ENCODE measurements at regions not wholly inside any gene's neighbourhood (a gene's known extent, or its start where the extent isn't known, plus 50 kb on each side); places are given as distances from the start of the nearest gene placed in this dataset.
"Not testable (repeated sequence)": the region's sequence is repeated elsewhere in the genome, so short reads cannot be mapped to it uniquely, and the experiment has no call there.

DNA sequence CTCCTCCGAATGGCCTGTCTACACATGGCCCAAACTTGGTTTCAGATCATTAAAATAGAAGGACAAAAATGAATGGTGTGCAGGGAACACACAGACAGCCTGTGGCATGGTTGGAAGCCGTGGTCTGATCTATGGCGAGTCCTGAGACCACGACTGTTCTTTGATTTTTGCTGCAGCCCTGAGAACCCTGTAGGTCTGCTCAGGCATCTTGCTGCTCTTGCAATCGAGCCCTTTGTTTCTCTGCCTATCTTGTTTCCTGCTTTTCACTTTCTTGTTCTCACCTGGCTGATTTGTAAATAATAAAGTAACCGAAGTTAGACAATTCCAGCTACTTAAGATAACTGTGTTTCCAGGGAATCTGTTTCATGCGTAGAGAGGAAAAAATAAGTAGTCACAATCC, 54.1 kb upstream of the NBPF9 start:
- BruUV-seq (replicated peaks); H3K9me3 ChIP-seq (ENCODE audit: low read length); H3F3A ChIP-seq (ENCODE audit: low read length, unreplicated experiment); DNase-seq; H3K27me3 ChIP-seq (ENCODE audit: low read length); H4K20me1 ChIP-seq (ENCODE audit: low read length); CTCF ChIA-PET; ATAC-seq; H3K4me3 ChIP-seq (ENCODE audit: low read length); intact Hi-C loops (cut with micrococcal nuclease); H3K9ac ChIP-seq (ENCODE audit: low read length); H3K36me3 ChIP-seq (ENCODE audit: low read depth, low read length); H2AFZ ChIP-seq (ENCODE audit: low read length); POLR2A ChIA-PET (ENCODE audit: unreplicated experiment); H3K4me2 ChIP-seq (ENCODE audit: low read length); H3K79me2 ChIP-seq (ENCODE audit: low read length); H3K9me2 ChIP-seq (replicated peaks; ENCODE audit: low read length): not testable (repeated sequence)
- peak overlapping the region; percentile 78 for H3K27ac ChIP-seq (ENCODE audit: low read length)
- H3K4me1 ChIP-seq (ENCODE audit: insufficient read depth, low read length), result peaks cover 11% of the 10 kb centered on the region

GRCh38 chr1:149158308-149158707, 55.0 kb upstream of the NBPF9 start:
- H3K36me3 ChIP-seq (ENCODE audit: low read depth, low read length); H3K9me2 ChIP-seq (replicated peaks; ENCODE audit: low read length); BruUV-seq (replicated peaks); POLR2A ChIA-PET (ENCODE audit: unreplicated experiment); H3K9me3 ChIP-seq (ENCODE audit: low read length); H3K9ac ChIP-seq (ENCODE audit: low read length); H3K27me3 ChIP-seq (ENCODE audit: low read length); ATAC-seq; H2AFZ ChIP-seq (ENCODE audit: low read length); H3K4me3 ChIP-seq (ENCODE audit: low read length); intact Hi-C loops (cut with micrococcal nuclease); CTCF ChIA-PET; H3F3A ChIP-seq (ENCODE audit: low read length, unreplicated experiment); H4K20me1 ChIP-seq (ENCODE audit: low read length); H3K79me2 ChIP-seq (ENCODE audit: low read length): not testable (repeated sequence)
- peak overlapping the region; percentile 78 for H3K27ac ChIP-seq (ENCODE audit: low read length)
- peak overlapping the region; percentile 56; the same call in 1 of the 2 replicates for H3K4me2 ChIP-seq (ENCODE audit: low read length)
- H3K4me1 ChIP-seq (ENCODE audit: insufficient read depth, low read length), result peaks cover 11% of the 10 kb centered on the region
- DNase-seq, result peak; percentile 18

GRCh38 chr1:149163063-149163444, 59.7 kb upstream of the NBPF9 start:
- intact Hi-C loops (cut with micrococcal nuclease); H2AFZ ChIP-seq (ENCODE audit: low read length); H3K79me2 ChIP-seq (ENCODE audit: low read length); H3F3A ChIP-seq (ENCODE audit: low read length, unreplicated experiment); H3K27me3 ChIP-seq (ENCODE audit: low read length); H4K20me1 ChIP-seq (ENCODE audit: low read length); H3K9me2 ChIP-seq (replicated peaks; ENCODE audit: low read length); DNase-seq; BruUV-seq (replicated peaks); H3K4me2 ChIP-seq (ENCODE audit: low read length); H3K27ac ChIP-seq (ENCODE audit: low read length); H3K36me3 ChIP-seq (ENCODE audit: low read depth, low read length); POLR2A ChIA-PET (ENCODE audit: unreplicated experiment); H3K4me3 ChIP-seq (ENCODE audit: low read length); H3K9me3 ChIP-seq (ENCODE audit: low read length); CTCF ChIA-PET; H3K9ac ChIP-seq (ENCODE audit: low read length); H3K4me1 ChIP-seq (ENCODE audit: insufficient read depth, low read length): not testable (repeated sequence)
- ATAC-seq, result peak; percentile 86

DNA sequence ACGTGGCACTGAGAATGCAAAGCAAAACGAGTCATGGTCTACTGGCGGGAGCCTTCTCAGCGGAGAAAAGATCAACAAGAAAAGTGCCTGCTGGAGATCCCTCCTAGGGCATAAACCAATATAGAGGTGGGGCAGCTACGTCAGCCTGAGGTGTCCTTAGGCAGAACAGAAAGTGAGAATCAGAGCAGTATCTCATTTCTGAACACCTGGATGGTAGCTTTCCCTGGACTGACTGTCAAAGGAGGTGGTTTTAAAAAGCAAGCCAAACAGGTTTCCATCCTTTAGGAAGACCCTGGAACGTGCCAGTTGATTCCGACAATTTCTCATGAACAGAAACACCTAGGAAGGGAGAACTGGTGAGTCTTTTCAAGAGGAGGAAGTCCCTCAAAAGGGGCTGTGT, 71.4 kb upstream of the NBPF9 start:
- POLR2A ChIA-PET (ENCODE audit: unreplicated experiment); H3K36me3 ChIP-seq (ENCODE audit: low read depth, low read length); H3F3A ChIP-seq (ENCODE audit: low read length, unreplicated experiment); H3K9me2 ChIP-seq (replicated peaks; ENCODE audit: low read length); H3K4me1 ChIP-seq (ENCODE audit: insufficient read depth, low read length); ATAC-seq; CTCF ChIA-PET; BruUV-seq (replicated peaks); H3K79me2 ChIP-seq (ENCODE audit: low read length); H2AFZ ChIP-seq (ENCODE audit: low read length); intact Hi-C loops (cut with micrococcal nuclease); H4K20me1 ChIP-seq (ENCODE audit: low read length); H3K9me3 ChIP-seq (ENCODE audit: low read length); H3K27me3 ChIP-seq (ENCODE audit: low read length): not testable (repeated sequence)
- Histone ChIP-seq H3K9ac (ENCODE audit: low read length) (peak overlapping the region; percentile 35; the same call in 1 of the 2 replicates), H3K4me2 (ENCODE audit: low read length) (peak overlapping the region; percentile 74), H3K27ac (ENCODE audit: low read length) (peak overlapping the region; percentile 49), H3K4me3 (ENCODE audit: low read length) (peak overlapping the region; percentile 64)
- DNase-seq, result peak; percentile 56

GRCh38 chr1:149175812-149176211, 72.5 kb upstream of the NBPF9 start:
- H2AFZ ChIP-seq (ENCODE audit: low read length); intact Hi-C loops (cut with micrococcal nuclease); H3K27ac ChIP-seq (ENCODE audit: low read length); CTCF ChIA-PET; H3K27me3 ChIP-seq (ENCODE audit: low read length); H3K9me2 ChIP-seq (replicated peaks; ENCODE audit: low read length); H3F3A ChIP-seq (ENCODE audit: low read length, unreplicated experiment); H3K9ac ChIP-seq (ENCODE audit: low read length); ATAC-seq; H3K79me2 ChIP-seq (ENCODE audit: low read length); H4K20me1 ChIP-seq (ENCODE audit: low read length); DNase-seq; H3K9me3 ChIP-seq (ENCODE audit: low read length); H3K4me1 ChIP-seq (ENCODE audit: insufficient read depth, low read length); H3K36me3 ChIP-seq (ENCODE audit: low read depth, low read length); POLR2A ChIA-PET (ENCODE audit: unreplicated experiment); BruUV-seq (replicated peaks): not testable (repeated sequence)
- peak overlapping the region; percentile 53; the same call in 1 of the 2 replicates for H3K4me3 ChIP-seq (ENCODE audit: low read length)
- H3K4me2 ChIP-seq (ENCODE audit: low read length), result peak overlapping the region; percentile 46; the same call in 1 of the 2 replicates

DNA sequence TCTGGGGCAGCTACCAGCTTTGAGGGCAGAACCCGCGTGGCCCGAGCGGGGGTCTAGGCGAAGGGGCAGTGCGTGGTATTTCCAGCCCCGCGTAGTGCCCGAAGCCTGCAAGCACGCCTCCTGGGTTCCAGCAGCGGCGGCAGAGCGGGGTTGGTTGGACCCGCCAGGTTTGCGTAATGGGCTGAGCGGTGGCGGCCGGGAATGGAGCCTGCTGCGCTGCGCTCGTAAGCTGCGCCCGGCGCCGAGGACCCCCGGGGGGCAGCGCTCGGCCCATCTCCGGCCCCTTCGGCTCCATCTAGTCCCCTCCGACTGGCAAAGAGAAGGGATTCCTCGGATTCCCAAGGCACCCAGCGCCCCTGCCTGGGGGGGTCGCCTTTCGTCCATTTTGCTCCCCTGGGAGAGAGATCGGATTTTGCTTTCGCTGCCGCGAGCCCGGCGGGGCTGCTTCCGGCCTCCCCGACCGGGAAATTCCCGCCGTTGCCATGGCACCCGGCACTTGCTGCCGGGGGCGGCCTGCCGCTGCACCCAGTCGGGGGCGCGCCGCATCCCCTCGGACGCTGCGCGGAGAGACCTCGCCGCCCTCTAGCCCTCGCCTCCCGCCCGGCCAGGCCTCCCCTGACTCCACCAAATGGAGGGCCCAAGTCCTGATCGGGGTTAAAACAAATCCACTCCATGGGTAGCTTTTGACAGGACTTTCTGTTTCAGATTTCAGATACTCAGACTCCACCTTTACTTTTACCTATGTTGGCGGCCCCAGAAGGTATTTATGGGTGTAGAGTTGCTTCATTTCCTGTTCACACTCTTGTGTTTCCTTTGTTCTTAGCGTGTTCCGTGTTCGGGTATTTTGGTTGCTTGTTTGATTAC, 73.3 kb upstream of the NBPF9 start:
- peak overlapping the region; percentile 62 for H3K4me2 ChIP-seq (ENCODE audit: low read length)

More for the DNA sequence above, 73.3 kb upstream of the NBPF9 start:
- ATAC-seq; H4K20me1 ChIP-seq (ENCODE audit: low read length); H3K36me3 ChIP-seq (ENCODE audit: low read depth, low read length); CTCF ChIA-PET; H3K9me3 ChIP-seq (ENCODE audit: low read length); H3K4me1 ChIP-seq (ENCODE audit: insufficient read depth, low read length); intact Hi-C loops (cut with micrococcal nuclease); BruUV-seq (replicated peaks); H3K9me2 ChIP-seq (replicated peaks; ENCODE audit: low read length); POLR2A ChIA-PET (ENCODE audit: unreplicated experiment); H3K27me3 ChIP-seq (ENCODE audit: low read length); H3F3A ChIP-seq (ENCODE audit: low read length, unreplicated experiment); H3K79me2 ChIP-seq (ENCODE audit: low read length): not testable (repeated sequence)
- Histone ChIP-seq H3K4me3 (ENCODE audit: low read length) (peak overlapping the region; percentile 70), H3K9ac (ENCODE audit: low read length) (peak overlapping the region; percentile 75), H2AFZ (ENCODE audit: low read length) (0 out of 2 replicates have a peak overlapping the region, but pooled peaks have one; percentile 59), H3K27ac (ENCODE audit: low read length) (peak overlapping the region; percentile 69)
- peak; percentile 20 for DNase-seq
